HCT116 (cell line): ENCODE measurements at regions not wholly inside any gene's neighbourhood (a gene's known extent, or its start where the extent isn't known, plus 50 kb on each side); places are given as distances from the start of the nearest gene placed in this dataset.

ENCODE experiments used
- ATAC-seq: fragments of 200-7000 bp; cut with Tn5 transposase; 2 replicates; pipeline ENCODE4 v1.9.1; 2020; ENCODE audit warnings: mild to moderate bottlenecking, moderate library complexity
- BruUV-seq: library from RNA; stranded (reverse); fragments of 400-500 nt; replicated peaks from 2 replicates; lab custom pipeline; 2021; lab: Mats Ljungman, UMichigan
- CTCF ChIA-PET: fragments of 300-600 bp; sonication (Branson Sonifier 250); formaldehyde crosslinking; loops from one replicate; lab custom pipeline; 2021; ENCODE audit warnings: antibody characterized with exemption; lab: Charles Lee
- POLR2A ChIA-PET: fragments of 300-600, 350-600 bp; sonication (Branson Sonifier 250); formaldehyde crosslinking; loops from one replicate; lab custom pipeline; 2021; ENCODE audit warnings: antibody characterized with exemption; lab: Charles Lee
- RAD21 ChIA-PET, 2 experiments: fragments of 300-600 bp; sonication (Branson Sonifier 250); formaldehyde crosslinking; loops; one replicate each; lab custom pipeline; 2023; ENCODE audit warnings: low total read pairs in 2 of 2; ENCODE audit not compliant: uncharacterized antibody in 2 of 2, unreplicated experiment in 2 of 2, low non-redundant PET in 1 of 2; lab: Charles Lee
- DNase-seq: peaks from one replicate; pipeline ENCODE4 v3.0.0-alpha.2; 2010; ENCODE audit warnings: low read depth, low spot score
- H2AFZ ChIP-seq: fragments of 200-600 bp; shearing (Covaris generic), sonication (generic); 2 replicates; pipeline ENCODE4 v1.6.1; 2017; ENCODE audit warnings: low read depth, mixed run types, mixed read lengths, antibody characterized with exemption, low read length; ENCODE audit not compliant: poor library complexity, severe bottlenecking
- H3K27ac ChIP-seq: 2 replicates; pipeline ENCODE4 v1.5.1; 2012; ENCODE audit warnings: low read depth, low read length
- H3K27me3 ChIP-seq: fragments of 200-600 bp; sonication (generic); 2 replicates; pipeline ENCODE4 v1.6.1; 2016; ENCODE audit warnings: mixed run types, low read length, mixed read lengths; ENCODE audit not compliant: insufficient read depth
- H3K36me3 ChIP-seq, 2 experiments: fragments of 200-500 bp in 1 of 2; fragments of 200-600 bp in 1 of 2; sonication (Bioruptor generic) in 1 of 2; sonication (generic) in 1 of 2; 2 replicates each; pipeline versions ENCODE4 v1.5.1 to v1.6.1; 2014 to 2016; ENCODE audit warnings: low read length in 2 of 2, inconsistent platforms in 1 of 2, mixed read lengths in 1 of 2, mixed run types in 1 of 2; ENCODE audit not compliant: insufficient read depth in 2 of 2, control insufficient read depth in 1 of 2
- H3K4me1 ChIP-seq, 2 experiments: fragments of 200-600 bp in 1 of 2; sonication (generic) in 1 of 2; 2 replicates each; pipeline versions ENCODE4 v1.5.1 to v1.6.1; 2012 to 2017; ENCODE audit warnings: low read length in 2 of 2, inconsistent platforms in 1 of 2, mild to moderate bottlenecking in 1 of 2, mixed read lengths in 1 of 2, mixed run types in 1 of 2, moderate library complexity in 1 of 2; ENCODE audit not compliant: insufficient read depth in 2 of 2, control insufficient read depth in 1 of 2
- H3K4me2 ChIP-seq: fragments of 200-600 bp; sonication (generic); 2 replicates; pipeline ENCODE4 v1.6.1; 2017; ENCODE audit warnings: mixed run types, low read length, mixed read lengths
- H3K4me3 ChIP-seq, 2 experiments: fragments of 200-600 bp in 1 of 2; sonication (generic) in 1 of 2; replicated peaks in 1 of 2; 2 replicates each; pipeline ENCODE4 v1.5.1; 2011 to 2016; ENCODE audit warnings: low read length in 2 of 2, control low read depth in 1 of 2, low read depth in 1 of 2, mild to moderate bottlenecking in 1 of 2, mixed read lengths in 1 of 2, mixed run types in 1 of 2
- H3K79me2 ChIP-seq: fragments of 200-600 bp; sonication (generic); 2 replicates; pipeline ENCODE4 v1.6.1; 2017; ENCODE audit warnings: mild to moderate bottlenecking, mixed run types, low read length, moderate library complexity, mixed read lengths; ENCODE audit not compliant: insufficient read depth
- H3K9ac ChIP-seq: fragments of 200-600 bp; sonication (generic); 2 replicates; pipeline ENCODE4 v1.6.1; 2016; ENCODE audit warnings: low read length, mixed read lengths
- H3K9me2 ChIP-seq: fragments of 200-600 bp; sonication (generic), shearing (Covaris generic); 2 replicates; pipeline ENCODE4 v1.6.1; 2017; ENCODE audit warnings: mixed run types, mild to moderate bottlenecking, moderate library complexity; ENCODE audit not compliant: insufficient read depth
- H3K9me3 ChIP-seq, 2 experiments: fragments of 200-500 bp in 1 of 2; fragments of 200-600 bp in 1 of 2; sonication (Bioruptor generic) in 1 of 2; sonication (generic) in 1 of 2; 2 replicates each; pipeline ENCODE4 v1.6.1; 2014 to 2017; ENCODE audit warnings: low read length in 2 of 2, mixed read lengths in 2 of 2, inconsistent platforms in 1 of 2, low read depth in 1 of 2, mild to moderate bottlenecking in 1 of 2, mixed run types in 1 of 2, moderate library complexity in 1 of 2; ENCODE audit not compliant: control insufficient read depth in 1 of 2, insufficient read depth in 1 of 2
- H4K20me1 ChIP-seq: fragments of 200-600 bp; sonication (generic), shearing (Covaris generic); 2 replicates; pipeline ENCODE4 v1.6.1; 2017; ENCODE audit warnings: mixed run types, mild to moderate bottlenecking, moderate library complexity; ENCODE audit not compliant: insufficient read depth
- ATF3 ChIP-seq: IDR thresholded peaks from 2 replicates; pipeline ENCODE4 v1.6.1; 2012
- CBX3 ChIP-seq: IDR thresholded peaks from 2 replicates; pipeline ENCODE4 v1.6.1; 2012; ENCODE audit warnings: low read depth
- EZH2 ChIP-seq: fragments of 200-600 bp; sonication (generic); IDR thresholded peaks from 2 replicates; pipeline ENCODE4 v1.6.1; 2017; ENCODE audit warnings: antibody characterized with exemption, mixed run types
- FOSL1 ChIP-seq: IDR thresholded peaks from 2 replicates; pipeline ENCODE4 v1.6.1; 2012; ENCODE audit warnings: low read depth
- JUND ChIP-seq: IDR thresholded peaks from 2 replicates; pipeline ENCODE4 v1.6.1; 2012
- YY1 ChIP-seq: IDR thresholded peaks from 2 replicates; pipeline ENCODE4 v1.6.1; 2011; ENCODE audit warnings: low read length, low read depth, moderate library complexity, mild to moderate bottlenecking; ENCODE audit not compliant: insufficient replicate concordance; ENCODE audit errors: extremely low read depth
- intact Hi-C: fragments of 100-400 bp; cut with micrococcal nuclease; formaldehyde crosslinking; loops from 2 replicates; pipeline ENCODE4 v1.10.0; 2022
- TF ChIP-seq, protein P1 (sequence below), 3 experiments: fragments of 200-600 bp in 1 of 3; sonication (generic) in 1 of 3; IDR thresholded peaks in 2 of 3; conservative IDR thresholded peaks in 1 of 3; 2 replicates each; pipeline ENCODE4 v1.5.1; 2012 to 2017; ENCODE audit warnings: low read depth in 2 of 3, low read length in 2 of 3, antibody characterized with exemption in 1 of 3, borderline replicate concordance in 1 of 3, control low read depth in 1 of 3, mild to moderate bottlenecking in 1 of 3, mixed read lengths in 1 of 3, mixed run types in 1 of 3, moderate library complexity in 1 of 3; ENCODE audit not compliant: insufficient read depth in 1 of 3
- TF ChIP-seq, protein P2 (sequence below): IDR thresholded peaks from 2 replicates; pipeline ENCODE4 v1.6.1; 2012; ENCODE audit warnings: low read depth

- TF ChIP-seq YY1 (no peak), FOSL1 (no peak), EZH2 (no peak)
- TF ChIP-seq, protein P1, sequence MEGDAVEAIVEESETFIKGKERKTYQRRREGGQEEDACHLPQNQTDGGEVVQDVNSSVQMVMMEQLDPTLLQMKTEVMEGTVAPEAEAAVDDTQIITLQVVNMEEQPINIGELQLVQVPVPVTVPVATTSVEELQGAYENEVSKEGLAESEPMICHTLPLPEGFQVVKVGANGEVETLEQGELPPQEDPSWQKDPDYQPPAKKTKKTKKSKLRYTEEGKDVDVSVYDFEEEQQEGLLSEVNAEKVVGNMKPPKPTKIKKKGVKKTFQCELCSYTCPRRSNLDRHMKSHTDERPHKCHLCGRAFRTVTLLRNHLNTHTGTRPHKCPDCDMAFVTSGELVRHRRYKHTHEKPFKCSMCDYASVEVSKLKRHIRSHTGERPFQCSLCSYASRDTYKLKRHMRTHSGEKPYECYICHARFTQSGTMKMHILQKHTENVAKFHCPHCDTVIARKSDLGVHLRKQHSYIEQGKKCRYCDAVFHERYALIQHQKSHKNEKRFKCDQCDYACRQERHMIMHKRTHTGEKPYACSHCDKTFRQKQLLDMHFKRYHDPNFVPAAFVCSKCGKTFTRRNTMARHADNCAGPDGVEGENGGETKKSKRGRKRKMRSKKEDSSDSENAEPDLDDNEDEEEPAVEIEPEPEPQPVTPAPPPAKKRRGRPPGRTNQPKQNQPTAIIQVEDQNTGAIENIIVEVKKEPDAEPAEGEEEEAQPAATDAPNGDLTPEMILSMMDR (IDR thresholded peaks at IDR 0.05 in 2 of 3, conservative IDR thresholded peaks at IDR 0.05 in 1 of 3; ENCODE audit: borderline replicate concordance in 1 of 3, insufficient read depth in 1 of 3, low read depth in 2 of 3, low read length in 2 of 3), result no peak
- no peak overlapping the region for H3K27ac ChIP-seq
- ChIA-PET CTCF (no interaction called here), RAD21 (no interaction called here), POLR2A (no interaction called here)
- no peak for ATAC-seq
- H3K9me3 ChIP-seq, result no peaks in the 10 kb centered on the region
- no peaks in the 10 kb centered on the region for H3K79me2 ChIP-seq
- H2AFZ ChIP-seq, result no peak overlapping the region
- intact Hi-C loops, result no loop called here
- H3K27me3 ChIP-seq, result no peaks in the 10 kb centered on the region
- no peaks in the 10 kb centered on the region for H3K9me2 ChIP-seq
- no peak overlapping the region for H3K9ac ChIP-seq
- DNase-seq, result no peak
- no peaks in the 10 kb centered on the region for H3K36me3 ChIP-seq
- H3K4me3 ChIP-seq, result no peak overlapping the region
- H4K20me1 ChIP-seq, result no peaks in the 10 kb centered on the region
- H3K4me1 ChIP-seq, result no peaks in the 10 kb centered on the region
- no peak overlapping the region for H3K4me2 ChIP-seq
- no TSS peak for BruUV-seq
Observed at GRCh38 chr10:130257897-130258296, 121.7 kb downstream of the GLRX3 start.

GRCh38 chr10:130259380-130259779 lies 123.2 kb downstream of the GLRX3 start:
- no peaks in the 10 kb centered on the region for H3K27me3 ChIP-seq
- TF ChIP-seq, protein P2, sequence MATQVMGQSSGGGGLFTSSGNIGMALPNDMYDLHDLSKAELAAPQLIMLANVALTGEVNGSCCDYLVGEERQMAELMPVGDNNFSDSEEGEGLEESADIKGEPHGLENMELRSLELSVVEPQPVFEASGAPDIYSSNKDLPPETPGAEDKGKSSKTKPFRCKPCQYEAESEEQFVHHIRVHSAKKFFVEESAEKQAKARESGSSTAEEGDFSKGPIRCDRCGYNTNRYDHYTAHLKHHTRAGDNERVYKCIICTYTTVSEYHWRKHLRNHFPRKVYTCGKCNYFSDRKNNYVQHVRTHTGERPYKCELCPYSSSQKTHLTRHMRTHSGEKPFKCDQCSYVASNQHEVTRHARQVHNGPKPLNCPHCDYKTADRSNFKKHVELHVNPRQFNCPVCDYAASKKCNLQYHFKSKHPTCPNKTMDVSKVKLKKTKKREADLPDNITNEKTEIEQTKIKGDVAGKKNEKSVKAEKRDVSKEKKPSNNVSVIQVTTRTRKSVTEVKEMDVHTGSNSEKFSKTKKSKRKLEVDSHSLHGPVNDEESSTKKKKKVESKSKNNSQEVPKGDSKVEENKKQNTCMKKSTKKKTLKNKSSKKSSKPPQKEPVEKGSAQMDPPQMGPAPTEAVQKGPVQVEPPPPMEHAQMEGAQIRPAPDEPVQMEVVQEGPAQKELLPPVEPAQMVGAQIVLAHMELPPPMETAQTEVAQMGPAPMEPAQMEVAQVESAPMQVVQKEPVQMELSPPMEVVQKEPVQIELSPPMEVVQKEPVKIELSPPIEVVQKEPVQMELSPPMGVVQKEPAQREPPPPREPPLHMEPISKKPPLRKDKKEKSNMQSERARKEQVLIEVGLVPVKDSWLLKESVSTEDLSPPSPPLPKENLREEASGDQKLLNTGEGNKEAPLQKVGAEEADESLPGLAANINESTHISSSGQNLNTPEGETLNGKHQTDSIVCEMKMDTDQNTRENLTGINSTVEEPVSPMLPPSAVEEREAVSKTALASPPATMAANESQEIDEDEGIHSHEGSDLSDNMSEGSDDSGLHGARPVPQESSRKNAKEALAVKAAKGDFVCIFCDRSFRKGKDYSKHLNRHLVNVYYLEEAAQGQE, result no peak
- TF ChIP-seq ATF3 (no peak), CBX3 (no peak), JUND (no peak)
- H3K4me3 ChIP-seq, result no peak overlapping the region
- no TSS peak for BruUV-seq
- no peak overlapping the region for H2AFZ ChIP-seq
- H3K9me3 ChIP-seq, result no peaks in the 10 kb centered on the region
- DNase-seq, result no peak
- H3K36me3 ChIP-seq, result no peaks in the 10 kb centered on the region
- CTCF ChIA-PET, result no interaction called here
- POLR2A ChIA-PET, result no interaction called here
- H3K4me1 ChIP-seq, result no peaks in the 10 kb centered on the region
- H3K79me2 ChIP-seq, result no peaks in the 10 kb centered on the region
- no peaks in the 10 kb centered on the region for H3K9me2 ChIP-seq
- H4K20me1 ChIP-seq, result no peaks in the 10 kb centered on the region
- ATAC-seq, result no peak
- no peak overlapping the region for H3K27ac ChIP-seq
- H3K4me2 ChIP-seq, result no peak overlapping the region
- intact Hi-C loops, result no loop called here
- H3K9ac ChIP-seq, result no peak overlapping the region
- RAD21 ChIA-PET, result no interaction called here
